Calu3 (cell line): ENCODE measurements at regions not wholly inside any gene's neighbourhood (a gene's known extent, or its start where the extent isn't known, plus 50 kb on each side); places are given as distances from the start of the nearest gene placed in this dataset.

ENCODE experiments used
- BruUV-seq: library from RNA; stranded (reverse); fragments of 400-500 nt; replicated peaks from 2 replicates; lab custom pipeline; 2021; lab: Mats Ljungman, UMichigan
- CTCF ChIA-PET: fragments of 300-600 bp; sonication (Branson Sonifier 250); formaldehyde crosslinking; loops from one replicate; lab custom pipeline; 2022; ENCODE audit warnings: antibody characterized with exemption; lab: Charles Lee
- DNase-seq: peaks from one replicate; pipeline ENCODE4 v3.0.0; 2022
- H3K27ac Mint-ChIP-seq: one replicate; pipeline ENCODE4 v1.8.0; 2022; ENCODE audit warnings: mixed read lengths; ENCODE audit not compliant: unreplicated experiment
- H3K27me3 Mint-ChIP-seq: one replicate; pipeline ENCODE4 v1.8.0; 2022; ENCODE audit warnings: mixed read lengths; ENCODE audit not compliant: unreplicated experiment
- H3K36me3 Mint-ChIP-seq: one replicate; pipeline ENCODE4 v1.8.0; 2022; ENCODE audit warnings: mild to moderate bottlenecking, moderate library complexity, mixed read lengths; ENCODE audit not compliant: insufficient read depth, unreplicated experiment
- H3K4me1 Mint-ChIP-seq: one replicate; pipeline ENCODE4 v1.8.0; 2022; ENCODE audit warnings: mild to moderate bottlenecking, low read depth, mixed read lengths; ENCODE audit not compliant: unreplicated experiment
- H3K4me3 Mint-ChIP-seq: one replicate; pipeline ENCODE4 v1.8.0; 2022; ENCODE audit warnings: mild to moderate bottlenecking, low read depth, moderate library complexity, mixed read lengths; ENCODE audit not compliant: unreplicated experiment
- H3K9me3 Mint-ChIP-seq: one replicate; pipeline ENCODE4 v1.8.0; 2022; ENCODE audit warnings: low read depth, mixed read lengths; ENCODE audit not compliant: unreplicated experiment
- CTCF ChIP-seq: fragments of 200-600 bp; IDR thresholded peaks from one replicate; pipeline ENCODE4 v1.8.0; 2022; ENCODE audit warnings: antibody characterized with exemption; ENCODE audit not compliant: unreplicated experiment
- intact Hi-C: fragments of 100-400 bp; cut with micrococcal nuclease; formaldehyde crosslinking; loops from one replicate; pipeline ENCODE4 v1.10.0; 2022; ENCODE audit not compliant: unreplicated experiment

GRCh38 chr5:6989230-6989629, 276.0 kb downstream of the TENT4A start:
- BruUV-seq: no TSS peak
- no peak overlapping the region for H3K27ac Mint-ChIP-seq
- H3K36me3 Mint-ChIP-seq: no peaks in the 10 kb centered on the region
- H3K4me1 Mint-ChIP-seq: no peaks in the 10 kb centered on the region
- no peak overlapping the region for H3K4me3 Mint-ChIP-seq
- TF ChIP-seq CTCF: no peak
- CTCF ChIA-PET: interaction anchor here (0.9 kb wide), 1 partner anchor 11 kb away, joined by 3 read pairs; no protein-coding TSS in a partner anchor
- intact Hi-C loops: no loop called here
- H3K27me3 Mint-ChIP-seq: peaks cover 3% of the 10 kb centered on the region
- no peak for DNase-seq
- peaks cover 4% of the 10 kb centered on the region for H3K9me3 Mint-ChIP-seq

GRCh38 chr5:6994097-6994496, 280.9 kb downstream of the TENT4A start:
- intact Hi-C loops: no loop called here
- Mint-ChIP-seq H3K4me1 (no peaks in the 10 kb centered on the region), H3K4me3 (no peak overlapping the region), H3K27ac (no peak overlapping the region), H3K36me3 (no peaks in the 10 kb centered on the region), H3K9me3 (peaks cover 6% of the 10 kb centered on the region), H3K27me3 (no peaks in the 10 kb centered on the region)
- no peak for DNase-seq
- CTCF ChIA-PET: interaction anchor here (0.7 kb wide), 1 partner anchor 133 kb away, joined by 4 read pairs; no protein-coding TSS in a partner anchor
- TF ChIP-seq CTCF: no peak
- BruUV-seq: no TSS peak

- H3K4me1 Mint-ChIP-seq: no peaks in the 10 kb centered on the region
- TF ChIP-seq CTCF: no peak
- H3K27me3 Mint-ChIP-seq: no peaks in the 10 kb centered on the region
- DNase-seq: no peak
- intact Hi-C loops: no loop called here
- CTCF ChIA-PET: no interaction called here
- H3K4me3 Mint-ChIP-seq: no peak overlapping the region
- no TSS peak for BruUV-seq
- peaks cover 6% of the 10 kb centered on the region for H3K9me3 Mint-ChIP-seq
- H3K36me3 Mint-ChIP-seq: no peaks in the 10 kb centered on the region
- H3K27ac Mint-ChIP-seq: no peak overlapping the region
Measured at GRCh38 chr5:6995115-6995514, 281.9 kb downstream of the TENT4A start.

- Mint-ChIP-seq H3K9me3 (peaks cover 4% of the 10 kb centered on the region), H3K4me1 (no peaks in the 10 kb centered on the region), H3K36me3 (no peaks in the 10 kb centered on the region), H3K4me3 (no peak overlapping the region), H3K27me3 (no peaks in the 10 kb centered on the region), H3K27ac (no peak overlapping the region)
- DNase-seq: no peak
- intact Hi-C loops: no loop called here
- TF ChIP-seq CTCF: no peak
- no TSS peak for BruUV-seq
- CTCF ChIA-PET: no interaction called here
Measured at GRCh38 chr5:7000310-7000709, 287.1 kb downstream of the TENT4A start.
